Suprapubic skin (tissue), 4 donors: ENCODE measurements at regions not wholly inside any gene's neighbourhood (a gene's known extent, or its start where the extent isn't known, plus 50 kb on each side); places are given as distances from the start of the nearest gene placed in this dataset.

ENCODE experiments used
- CTCF ChIP-seq, 2 donors: fragments of 200-600 bp in 1 of 2; fragments of 450-650 bp in 1 of 2; sonication (generic) in 1 of 2; IDR thresholded peaks; one replicate each; pipeline ENCODE4 v1.5.1; 2016 to 2019; ENCODE audit warnings: antibody characterized with exemption in 2 of 2, mild to moderate bottlenecking in 1 of 2, moderate library complexity in 1 of 2
- EP300 ChIP-seq: sonication (generic); formaldehyde crosslinking; IDR thresholded peaks from one replicate; pipeline ENCODE4 v1.6.1; 2017; ENCODE audit warnings: antibody characterized with exemption
- POLR2AphosphoS5 ChIP-seq, 3 donors: sonication (generic); formaldehyde crosslinking; IDR thresholded peaks; one replicate each; pipeline ENCODE4 v1.6.1; 2017; ENCODE audit warnings: antibody characterized with exemption in 3 of 3

GRCh38 chr5:68418680-68419079 is 203.1 kb downstream of the PIK3R1 start:
- TF ChIP-seq CTCF (IDR thresholded peaks at IDR 0.05), result no peak
- no peak for TF ChIP-seq POLR2AphosphoS5 (IDR thresholded peaks at IDR 0.05)
- no peak for TF ChIP-seq EP300
